ENCODE measurements at regions not wholly inside any gene's neighbourhood (a gene's known extent, or its start where the extent isn't known, plus 50 kb on each side); places are given as distances from the start of the nearest gene placed in this dataset.
"Not testable (repeated sequence)": the region's sequence is repeated elsewhere in the genome, so short reads cannot be mapped to it uniquely, and the experiment has no call there.

GRCh38 chr19:22498831-22499430 lies 76.8 kb upstream of the ZNF98 start:
- H3K4me3 ChIP-seq (ENCODE audit: low read depth, low read length); H3K27ac ChIP-seq (ENCODE audit: insufficient read depth, low read length, poor library complexity, severe bottlenecking); H3K4me3 Mint-ChIP-seq; H3K4me1 ChIP-seq (ENCODE audit: control insufficient read depth, insufficient read depth, low read length, poor library complexity, severe bottlenecking); H3K4me1 Mint-ChIP-seq; H3K27ac Mint-ChIP-seq; H3K36me3 ChIP-seq (ENCODE audit: control insufficient read depth, insufficient read depth, low read length); H3K36me3 Mint-ChIP-seq; ATAC-seq (ENCODE audit: low read depth in 2 of 2); DNase-seq; H3K27me3 ChIP-seq (ENCODE audit: control insufficient read depth, insufficient read depth, low read length); H3K27me3 Mint-ChIP-seq: not testable (repeated sequence)
- peaks cover 14 to 63% of the 10 kb centered on the region in 2 experiments for H3K9me3 ChIP-seq (ENCODE audit: control insufficient read depth in 2 of 2, low read length in 2 of 2)
- H3K9me3 Mint-ChIP-seq: peaks cover 5 to 58% (median 12%) of the 10 kb centered on the region in 7 donors

- H3K27ac ChIP-seq (ENCODE audit: insufficient read depth, low read length, poor library complexity, severe bottlenecking): no peak overlapping the region
- H3K4me1 Mint-ChIP-seq: no peaks in the 10 kb centered on the region
- H3K4me3 ChIP-seq (ENCODE audit: low read depth, low read length): no peak overlapping the region
- ATAC-seq (ENCODE audit: low read depth in 2 of 2): no peak
- H3K36me3 Mint-ChIP-seq: no peaks in the 10 kb centered on the region
- H3K4me1 ChIP-seq (ENCODE audit: control insufficient read depth, insufficient read depth, low read length, poor library complexity, severe bottlenecking): no peaks in the 10 kb centered on the region
- no peaks in the 10 kb centered on the region for H3K27me3 ChIP-seq (ENCODE audit: control insufficient read depth, insufficient read depth, low read length)
- H3K9me3 ChIP-seq (ENCODE audit: control insufficient read depth in 2 of 2, low read length in 2 of 2): peaks cover 9 to 68% of the 10 kb centered on the region in 2 experiments
- H3K27ac Mint-ChIP-seq: no peak overlapping the region
- no peaks in the 10 kb centered on the region for H3K36me3 ChIP-seq (ENCODE audit: control insufficient read depth, insufficient read depth, low read length)
- H3K27me3 Mint-ChIP-seq: no peaks in the 10 kb centered on the region
- DNase-seq: no peak
- peaks cover 0 to 61% (median 11%) of the 10 kb centered on the region in 7 donors for H3K9me3 Mint-ChIP-seq
- no peak overlapping the region for H3K4me3 Mint-ChIP-seq
Observed at GRCh38 chr19:22491746-22492145, 69.6 kb upstream of the ZNF98 start.

- not testable (repeated sequence) for H3K36me3 ChIP-seq (ENCODE audit: control insufficient read depth, insufficient read depth, low read length); H3K4me3 Mint-ChIP-seq; H3K36me3 Mint-ChIP-seq; H3K27me3 Mint-ChIP-seq; ATAC-seq (ENCODE audit: low read depth in 2 of 2); H3K27ac Mint-ChIP-seq; H3K4me3 ChIP-seq (ENCODE audit: low read depth, low read length); H3K27ac ChIP-seq (ENCODE audit: insufficient read depth, low read length, poor library complexity, severe bottlenecking); H3K4me1 ChIP-seq (ENCODE audit: control insufficient read depth, insufficient read depth, low read length, poor library complexity, severe bottlenecking); H3K27me3 ChIP-seq (ENCODE audit: control insufficient read depth, insufficient read depth, low read length); H3K4me1 Mint-ChIP-seq; DNase-seq
- H3K9me3 ChIP-seq (ENCODE audit: control insufficient read depth in 2 of 2, low read length in 2 of 2): peaks cover 24 to 70% of the 10 kb centered on the region in 2 experiments
- peaks cover 0 to 56% (median 12%) of the 10 kb centered on the region in 7 donors for H3K9me3 Mint-ChIP-seq
Observed at GRCh38 chr19:22483514-22483913, 61.4 kb upstream of the ZNF98 start.

- no peak overlapping the region for H3K4me3 Mint-ChIP-seq
- H3K9me3 ChIP-seq (ENCODE audit: control insufficient read depth in 2 of 2, low read length in 2 of 2): peaks cover 75 to 83% of the 10 kb centered on the region in 2 experiments
- no peaks in the 10 kb centered on the region for H3K27me3 ChIP-seq (ENCODE audit: control insufficient read depth, insufficient read depth, low read length)
- H3K27ac Mint-ChIP-seq: no peak overlapping the region
- H3K36me3 ChIP-seq (ENCODE audit: control insufficient read depth, insufficient read depth, low read length): no peaks in the 10 kb centered on the region
- ATAC-seq (ENCODE audit: low read depth in 2 of 2): no peak
- no peaks in the 10 kb centered on the region for H3K4me1 ChIP-seq (ENCODE audit: control insufficient read depth, insufficient read depth, low read length, poor library complexity, severe bottlenecking)
- no peaks in the 10 kb centered on the region for H3K4me1 Mint-ChIP-seq
- no peak overlapping the region for H3K4me3 ChIP-seq (ENCODE audit: low read depth, low read length)
- no peak for DNase-seq
- no peak overlapping the region for H3K27ac ChIP-seq (ENCODE audit: insufficient read depth, low read length, poor library complexity, severe bottlenecking)
- peaks cover 8% of the 10 kb centered on the region for H3K36me3 Mint-ChIP-seq
- H3K9me3 Mint-ChIP-seq: peaks cover 0 to 55% (median 21%) of the 10 kb centered on the region in 7 donors
- H3K27me3 Mint-ChIP-seq: no peaks in the 10 kb centered on the region
Observed at GRCh38 chr19:22472180-22472637, 50.1 kb upstream of the ZNF98 start.
